HG03025 (cell line): ENCODE measurements at regions not wholly inside any gene's neighbourhood (a gene's known extent, or its start where the extent isn't known, plus 50 kb on each side); places are given as distances from the start of the nearest gene placed in this dataset.

Source experiments
- ATAC-seq: cut with Tn5 transposase; IDR thresholded peaks from one replicate; pipeline ENCODE4 v1.9.1; 2021; ENCODE audit warnings: mild to moderate bottlenecking, moderate library complexity; ENCODE audit not compliant: unreplicated experiment, low FRiP score

DNA sequence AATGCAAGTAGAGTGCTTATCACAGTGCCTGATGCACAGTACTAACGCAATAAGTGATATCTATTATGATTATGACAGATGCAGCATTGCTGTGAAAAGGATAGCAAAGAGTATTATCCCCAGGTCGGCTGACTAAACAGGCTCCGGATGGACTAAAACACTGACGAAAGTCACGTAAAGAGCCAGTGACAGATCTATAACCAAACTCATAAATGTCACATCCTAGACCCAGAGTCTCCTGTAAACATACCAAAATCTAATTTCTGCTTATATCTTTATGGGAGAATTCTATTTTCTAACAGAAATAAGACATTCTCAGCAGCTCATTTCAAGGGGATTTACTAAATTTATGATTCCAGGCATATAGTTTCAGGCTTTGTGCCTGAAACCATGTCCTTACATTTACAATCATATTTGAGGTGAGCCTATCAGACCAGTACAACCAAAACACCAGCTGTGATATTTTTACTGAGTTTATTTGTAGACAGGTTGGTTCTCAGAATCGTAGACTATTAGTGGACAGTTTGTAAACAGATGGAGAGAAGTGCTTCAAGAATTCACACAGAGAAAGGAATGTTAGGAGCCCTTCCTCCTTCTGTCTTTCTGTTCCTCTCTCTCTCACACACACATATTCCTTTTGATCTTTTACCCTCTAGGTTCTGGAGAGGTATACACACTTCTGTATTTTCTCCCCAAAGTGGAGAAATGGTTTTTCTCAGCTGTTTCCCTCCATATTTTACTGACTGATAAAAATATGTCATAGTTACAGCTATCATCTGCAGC is 52.4 kb upstream of the WDR26 start:
- no peak for ATAC-seq

- no peak for ATAC-seq
Measured at GRCh38 chr1:224488806-224489499, 54.4 kb upstream of the WDR26 start.

- no peak for ATAC-seq
Measured at GRCh38 chr1:224489534-224490365, 55.2 kb upstream of the WDR26 start.

- ATAC-seq: no peak
Measured at GRCh38 chr1:224490549-224491537, 56.2 kb upstream of the WDR26 start.

- ATAC-seq: no peak
Measured at GRCh38 chr1:224492015-224492414, 57.4 kb upstream of the WDR26 start.

DNA sequence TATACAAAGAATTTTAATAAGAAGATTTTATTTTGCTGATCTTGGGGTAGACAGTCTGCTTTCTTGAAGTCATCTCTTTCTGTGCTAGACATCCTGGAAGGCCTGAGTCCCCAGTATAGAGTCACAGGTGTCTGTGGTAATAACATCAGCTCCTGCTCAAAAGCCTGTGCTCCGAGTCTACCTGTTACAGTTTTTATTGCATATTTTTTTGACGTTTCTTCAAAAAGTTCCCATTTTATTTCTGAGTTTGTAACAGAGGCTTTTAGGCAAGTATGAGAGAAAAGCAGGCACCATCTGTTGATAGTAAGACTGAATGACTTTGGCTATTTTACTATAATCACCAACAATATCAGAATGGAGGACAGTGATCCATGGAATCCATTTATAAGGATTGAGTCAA is 58.0 kb upstream of the WDR26 start:
- ATAC-seq: no peak

- ATAC-seq: no peak
Measured at GRCh38 chr1:224493269-224493668, 58.7 kb upstream of the WDR26 start.

DNA sequence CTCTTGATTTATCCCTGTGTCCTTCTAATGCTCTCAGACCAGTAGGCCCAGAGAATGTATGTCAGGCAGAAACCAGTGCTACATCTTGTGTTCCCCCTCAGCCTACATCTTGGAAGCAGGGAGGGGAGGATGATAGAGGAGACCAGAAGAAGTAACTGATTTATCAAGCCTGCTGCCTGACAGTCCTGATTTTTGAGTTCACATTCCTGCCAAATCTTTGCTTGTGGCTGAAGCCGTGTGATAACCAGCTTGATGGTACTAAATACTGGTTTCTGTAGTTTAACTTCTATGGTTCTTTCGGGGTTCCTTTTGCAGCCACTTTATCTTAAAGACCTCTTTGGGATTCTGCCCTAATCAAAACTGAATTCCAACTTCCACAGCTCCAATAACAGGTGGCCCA is 59.7 kb upstream of the WDR26 start:
- ATAC-seq: no peak

DNA sequence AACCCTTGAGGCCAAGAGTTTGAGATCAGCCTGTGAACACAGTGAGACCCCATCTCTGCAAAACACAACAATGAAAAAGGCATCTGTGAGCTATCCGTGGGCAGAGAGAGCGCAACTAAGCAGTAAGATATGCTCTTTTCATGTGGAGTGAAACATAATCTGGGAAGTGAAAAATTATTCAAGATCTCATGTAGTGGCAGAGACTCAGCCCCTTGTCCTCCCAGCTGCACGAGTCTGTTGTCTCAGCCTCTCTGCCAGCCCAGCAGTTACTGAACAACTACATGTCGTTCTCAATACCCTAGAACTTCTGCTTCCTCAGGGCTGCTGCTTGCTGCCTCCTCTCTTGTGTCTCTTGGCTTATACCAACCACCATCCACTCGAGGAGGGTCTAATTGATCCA is 61.3 kb upstream of the WDR26 start:
- ATAC-seq: no peak

DNA sequence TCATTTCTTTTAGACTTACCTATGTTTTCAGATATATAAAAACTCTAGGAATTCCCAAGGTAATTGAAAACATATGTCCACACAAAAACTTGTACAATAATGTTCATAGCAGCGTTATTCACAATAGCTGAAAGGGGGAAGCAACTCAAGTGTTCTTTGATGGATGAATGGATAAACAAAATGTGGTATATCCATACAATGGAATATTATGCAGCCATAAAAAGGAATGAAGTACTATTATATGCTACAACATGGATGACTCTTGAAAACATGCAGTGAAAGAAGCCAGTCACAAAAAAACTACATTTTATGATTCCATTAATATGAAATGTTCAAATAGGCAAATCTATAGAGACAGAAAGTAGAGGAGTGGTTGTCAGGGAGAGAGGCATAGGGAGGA is 62.2 kb upstream of the WDR26 start:
- ATAC-seq: no peak

GRCh38 chr1:224497714-224498573 is 63.3 kb upstream of the WDR26 start:
- ATAC-seq: peak; percentile 93

DNA sequence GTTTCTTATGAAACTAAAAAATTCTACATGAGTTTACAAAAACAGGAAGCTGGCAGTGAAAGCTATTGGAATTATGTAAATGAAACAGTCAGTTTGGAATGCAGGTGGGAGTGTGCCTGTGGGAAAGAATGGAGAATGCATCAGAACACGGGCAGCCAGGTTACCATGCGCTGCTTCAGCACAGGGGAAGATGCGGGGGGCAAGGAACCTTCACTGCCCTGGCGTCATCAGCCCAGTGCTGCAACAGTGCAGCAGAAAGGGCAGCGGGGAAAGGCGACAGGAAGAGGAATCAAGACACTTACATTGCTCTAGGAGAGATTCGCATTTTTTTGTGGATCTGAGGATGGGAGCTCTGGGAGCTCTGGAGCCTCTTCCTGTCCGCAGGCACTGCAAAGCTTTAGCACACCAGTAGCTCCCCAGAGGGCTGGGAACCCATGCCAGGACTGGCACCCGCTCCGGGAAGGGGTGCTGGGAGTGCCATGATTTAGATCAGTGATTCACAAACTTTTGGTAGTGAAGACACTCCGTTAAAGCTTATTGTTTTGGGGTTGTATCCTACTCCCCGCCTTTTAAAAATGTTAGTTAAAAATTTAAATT is 64.1 kb upstream of the WDR26 start:
- ATAC-seq: no peak

DNA sequence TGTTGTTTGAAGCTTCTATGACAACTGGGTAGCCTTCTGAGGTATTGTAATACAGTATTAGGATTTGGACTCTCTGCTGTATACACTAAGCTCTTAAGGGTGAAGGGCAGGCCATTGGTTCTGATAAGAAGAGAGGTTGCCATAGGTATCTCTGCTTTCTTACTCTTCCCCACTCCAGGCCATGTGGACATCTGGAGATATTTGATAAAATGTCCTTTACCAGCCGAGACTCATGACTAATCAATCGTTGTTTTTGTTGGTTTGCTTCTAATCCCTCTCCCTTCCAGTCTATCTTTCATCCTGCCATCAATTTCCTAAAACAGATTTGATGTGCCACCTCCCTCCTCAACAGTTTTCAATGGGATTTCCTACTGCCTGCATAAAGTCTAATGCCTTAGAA is 64.6 kb upstream of the WDR26 start:
- no peak for ATAC-seq

DNA sequence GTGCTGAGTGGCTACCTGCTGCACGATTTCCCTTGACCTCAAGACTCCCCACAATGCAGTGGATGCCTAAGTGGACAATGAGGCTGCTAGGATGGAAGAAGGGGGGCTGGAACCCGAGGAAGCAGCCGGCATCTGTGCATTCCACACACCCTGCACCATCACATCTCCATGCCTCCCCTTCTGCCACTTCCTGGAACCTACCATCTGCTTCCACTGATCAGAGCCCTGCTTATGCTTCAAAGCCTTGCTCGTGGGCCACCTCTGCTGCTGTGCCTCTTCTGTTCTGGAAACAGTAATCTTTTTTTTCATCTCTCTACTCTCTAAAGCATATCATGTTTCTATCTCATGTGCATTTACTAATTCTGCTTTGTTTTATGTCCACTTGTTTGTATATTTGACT is 66.2 kb upstream of the WDR26 start:
- ATAC-seq: no peak

- ATAC-seq: no peak
Measured at GRCh38 chr1:224501836-224502235, 67.2 kb upstream of the WDR26 start.

- no peak for ATAC-seq
Measured at GRCh38 chr1:224502459-224503160, 68.0 kb upstream of the WDR26 start.

DNA sequence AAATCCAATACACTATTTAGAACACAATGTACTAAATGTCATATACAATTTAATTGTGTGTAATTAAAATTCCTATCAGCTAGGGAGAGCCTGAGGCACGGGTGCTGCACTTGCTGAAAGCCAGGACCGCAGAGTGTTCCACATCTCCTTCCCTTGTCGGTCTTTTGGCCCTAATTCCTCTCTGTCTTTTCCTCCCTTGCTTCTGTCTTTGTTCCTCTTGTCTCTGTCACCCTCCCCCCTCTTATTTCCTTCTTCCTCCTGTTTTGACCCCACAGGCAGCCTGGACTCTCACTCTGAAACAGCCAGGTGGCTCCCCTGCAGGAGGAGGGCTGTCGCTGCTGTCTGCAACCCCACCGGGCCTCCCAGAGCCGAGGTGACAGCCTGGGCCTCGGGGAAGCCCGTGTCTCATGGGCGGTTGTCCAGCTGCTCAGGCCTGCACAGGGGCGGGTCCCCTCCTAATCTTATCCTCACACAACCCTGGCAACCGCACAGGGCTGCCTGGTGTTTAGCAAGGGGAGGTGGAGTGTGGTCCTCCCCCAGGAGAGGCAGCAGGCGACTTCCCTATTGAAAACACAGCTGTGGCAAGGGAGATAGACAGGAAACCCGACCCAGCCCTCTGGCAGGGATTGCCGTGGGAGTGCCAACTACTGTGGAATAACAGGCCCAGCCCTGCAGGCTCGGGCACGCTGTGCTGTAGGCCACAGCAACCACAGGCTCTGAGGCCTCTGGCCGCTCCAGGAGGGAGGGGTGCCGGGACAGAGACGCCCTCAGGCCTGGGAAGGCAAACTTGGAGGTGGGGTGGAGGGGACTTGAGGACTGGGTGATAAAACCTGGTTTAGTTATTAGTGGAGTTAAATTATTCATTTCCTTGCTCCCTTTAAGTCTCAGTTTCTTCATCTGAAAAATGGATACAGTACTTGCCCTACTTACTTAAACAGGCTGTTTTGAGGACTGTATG is 68.8 kb upstream of the WDR26 start:
- peak; percentile 90 for ATAC-seq
